ENCODE measurements at regions not wholly inside any gene's neighbourhood (a gene's known extent, or its start where the extent isn't known, plus 50 kb on each side); places are given as distances from the start of the nearest gene placed in this dataset.

GRCh38 chr12:17383321-17383720, 706.7 kb downstream of the RERGL start:
- no peak for DNase-seq (ENCODE audit: low spot score)
- Histone ChIP-seq H3K79me2 (ENCODE audit: insufficient read depth, low read depth, low read length) (no peaks in the 10 kb centered on the region), H2AFZ (ENCODE audit: low read length) (no peak overlapping the region), H3K27ac (ENCODE audit: low read depth, low read length, poor library complexity, severe bottlenecking) (no peak overlapping the region), H3K4me3 (ENCODE audit: low read depth, low read length, poor library complexity, severe bottlenecking) (no peak overlapping the region), H3K36me3 (ENCODE audit: insufficient read depth, low read length) (no peaks in the 10 kb centered on the region), H3K9me2 (ENCODE audit: insufficient read depth, low read length) (no peaks in the 10 kb centered on the region), H3K4me1 (ENCODE audit: insufficient read depth, low read length, poor library complexity, severe bottlenecking) (no peaks in the 10 kb centered on the region), H3K4me2 (ENCODE audit: low read length) (no peak overlapping the region), H4K20me1 (ENCODE audit: insufficient read depth, low read length) (no peaks in the 10 kb centered on the region), H3K9me3 (ENCODE audit: low read length) (no peaks in the 10 kb centered on the region)
- no TSS peak for BruUV-seq (replicated peaks)
- intact Hi-C loops (cut with micrococcal nuclease; ENCODE audit: unreplicated experiment) = no loop called here
- TF ChIP-seq EZH2phosphoT487 (IDR thresholded peaks at IDR 0.05; ENCODE audit: borderline replicate concordance, low read depth, low read length) (no peak), CTCF (conservative IDR thresholded peaks at IDR 0.05; ENCODE audit: low read length) (no peak)
- CTCF ChIA-PET (ENCODE audit: unreplicated experiment) = no interaction called here
- POLR2A ChIA-PET = interaction anchor here (0.9 kb wide), 1 partner anchor 1341 kb away, joined by 3 read pairs; no protein-coding TSS in a partner anchor

GRCh38 chr12:17381211-17381610, 708.8 kb downstream of the RERGL start:
- Histone ChIP-seq H4K20me1 (ENCODE audit: insufficient read depth, low read length) (no peaks in the 10 kb centered on the region), H3K4me1 (ENCODE audit: insufficient read depth, low read length, poor library complexity, severe bottlenecking) (no peaks in the 10 kb centered on the region), H3K4me3 (ENCODE audit: low read depth, low read length, poor library complexity, severe bottlenecking) (no peak overlapping the region), H3K27ac (ENCODE audit: low read depth, low read length, poor library complexity, severe bottlenecking) (no peak overlapping the region), H3K9me2 (ENCODE audit: insufficient read depth, low read length) (no peaks in the 10 kb centered on the region), H3K9me3 (ENCODE audit: low read length) (no peaks in the 10 kb centered on the region), H3K36me3 (ENCODE audit: insufficient read depth, low read length) (no peaks in the 10 kb centered on the region), H2AFZ (ENCODE audit: low read length) (no peak overlapping the region), H3K79me2 (ENCODE audit: insufficient read depth, low read depth, low read length) (no peaks in the 10 kb centered on the region), H3K4me2 (ENCODE audit: low read length) (no peak overlapping the region)
- intact Hi-C loops (cut with micrococcal nuclease; ENCODE audit: unreplicated experiment) = no loop called here
- POLR2A ChIA-PET = no interaction called here
- BruUV-seq (replicated peaks) = no TSS peak
- CTCF ChIA-PET (ENCODE audit: unreplicated experiment) = no interaction called here
- no peak for TF ChIP-seq EZH2phosphoT487 (IDR thresholded peaks at IDR 0.05; ENCODE audit: borderline replicate concordance, low read depth, low read length)
- TF ChIP-seq CTCF (conservative IDR thresholded peaks at IDR 0.05; ENCODE audit: low read length) = no peak
- DNase-seq (ENCODE audit: low spot score) = no peak

GRCh38 chr12:17372508-17372907, 717.5 kb downstream of the RERGL start:
- no TSS peak for BruUV-seq (replicated peaks)
- H2AFZ ChIP-seq (ENCODE audit: low read length) = no peak overlapping the region

More at GRCh38 chr12:17372508-17372907, 717.5 kb downstream of the RERGL start:
- H3K27ac ChIP-seq (ENCODE audit: low read depth, low read length, poor library complexity, severe bottlenecking) = no peak overlapping the region
- no peak overlapping the region for H3K4me2 ChIP-seq (ENCODE audit: low read length)
- CTCF ChIA-PET (ENCODE audit: unreplicated experiment) = no interaction called here
- H3K4me1 ChIP-seq (ENCODE audit: insufficient read depth, low read length, poor library complexity, severe bottlenecking) = no peaks in the 10 kb centered on the region
- H3K36me3 ChIP-seq (ENCODE audit: insufficient read depth, low read length) = no peaks in the 10 kb centered on the region
- H3K9me3 ChIP-seq (ENCODE audit: low read length) = no peaks in the 10 kb centered on the region
- no peaks in the 10 kb centered on the region for H3K79me2 ChIP-seq (ENCODE audit: insufficient read depth, low read depth, low read length)
- no peaks in the 10 kb centered on the region for H3K9me2 ChIP-seq (ENCODE audit: insufficient read depth, low read length)
- intact Hi-C loops (cut with micrococcal nuclease; ENCODE audit: unreplicated experiment) = no loop called here
- no peaks in the 10 kb centered on the region for H4K20me1 ChIP-seq (ENCODE audit: insufficient read depth, low read length)
- DNase-seq (ENCODE audit: low spot score) = no peak
- TF ChIP-seq EZH2phosphoT487 (IDR thresholded peaks at IDR 0.05; ENCODE audit: borderline replicate concordance, low read depth, low read length) (no peak), CTCF (conservative IDR thresholded peaks at IDR 0.05; ENCODE audit: low read length) (no peak)
- no peak overlapping the region for H3K4me3 ChIP-seq (ENCODE audit: low read depth, low read length, poor library complexity, severe bottlenecking)
- POLR2A ChIA-PET = no interaction called here
